ENCODE measurements at regions not wholly inside any gene's neighbourhood (a gene's known extent, or its start where the extent isn't known, plus 50 kb on each side); places are given as distances from the start of the nearest gene placed in this dataset.

DNA sequence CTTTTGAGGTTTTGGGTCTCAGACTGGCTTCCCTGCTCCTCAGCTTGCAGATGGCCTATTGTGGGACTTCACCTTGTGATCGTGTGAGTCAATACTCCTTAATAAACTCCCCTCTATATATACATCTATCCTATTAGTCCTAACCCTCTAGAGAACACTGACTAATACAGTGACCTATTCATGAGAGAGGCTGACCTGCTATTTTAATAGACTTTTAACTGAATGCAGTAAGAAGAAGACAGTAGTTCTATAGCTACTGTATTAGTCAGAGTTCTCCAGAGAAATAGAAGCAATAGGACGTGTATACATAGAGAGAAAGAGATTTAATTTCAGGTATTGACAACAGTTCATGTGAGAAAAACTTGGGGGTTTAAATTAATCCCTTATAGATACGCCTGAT, 53.3 kb upstream of the SMLR1 start:
- TF ChIP-seq CTCF (conservative IDR thresholded peaks at IDR 0.05 in 1 of 2, IDR thresholded peaks at IDR 0.05 in 1 of 2; ENCODE audit: low read depth in 1 of 2, low read length in 2 of 2): no peak
- TF ChIP-seq EZH2 (IDR thresholded peaks at IDR 0.05; ENCODE audit: low read length, missing control alignments): no peak
